Epithelial cell of prostate (primary cell): ENCODE measurements at regions not wholly inside any gene's neighbourhood (a gene's known extent, or its start where the extent isn't known, plus 50 kb on each side); places are given as distances from the start of the nearest gene placed in this dataset.
A peak's percentile ranks its signal among the peaks of the same experiment; 100 is the strongest.
"Not testable (repeated sequence)": the region's sequence is repeated elsewhere in the genome, so short reads cannot be mapped to it uniquely, and the experiment has no call there.

Source experiments
- DNase-seq: peaks from one replicate; pipeline ENCODE4 v3.0.0-alpha.2; 2011; ENCODE audit warnings: low read depth, low spot score
- H3K27ac ChIP-seq: fragments of 450-650 bp; 2 replicates; pipeline ENCODE4 v1.5.1; 2017; ENCODE audit warnings: mild to moderate bottlenecking

GRCh38 chr18:67151366-67151765 is 365.2 kb downstream of the DSEL start:
- H3K27ac ChIP-seq: no peak overlapping the region
- DNase-seq: no peak

GRCh38 chr18:67145586-67146292 is 370.8 kb downstream of the DSEL start:
- DNase-seq: no peak
- no peak overlapping the region for H3K27ac ChIP-seq

GRCh38 chr18:67144329-67144728 is 372.2 kb downstream of the DSEL start:
- DNase-seq: no peak
- H3K27ac ChIP-seq: no peak overlapping the region

- no peak overlapping the region for H3K27ac ChIP-seq
- DNase-seq: no peak
Measured at GRCh38 chr18:67143028-67143427, 373.5 kb downstream of the DSEL start.

- no peak for DNase-seq
- no peak overlapping the region for H3K27ac ChIP-seq
Measured at GRCh38 chr18:67142604-67143003, 373.9 kb downstream of the DSEL start.

- DNase-seq: no peak
- no peak overlapping the region for H3K27ac ChIP-seq
Measured at GRCh38 chr18:67140495-67140894, 376.0 kb downstream of the DSEL start.

GRCh38 chr18:67139899-67140298 is 376.6 kb downstream of the DSEL start:
- H3K27ac ChIP-seq: no peak overlapping the region
- DNase-seq: no peak

GRCh38 chr18:67135981-67136380 is 380.5 kb downstream of the DSEL start:
- DNase-seq: peak; percentile 16
- H3K27ac ChIP-seq: no peak overlapping the region

GRCh38 chr18:67134911-67135310 is 381.6 kb downstream of the DSEL start:
- DNase-seq: no peak
- H3K27ac ChIP-seq: no peak overlapping the region

GRCh38 chr18:67133669-67134068 is 382.9 kb downstream of the DSEL start:
- H3K27ac ChIP-seq: no peak overlapping the region
- DNase-seq: no peak

GRCh38 chr18:67132919-67133318 is 383.6 kb downstream of the DSEL start:
- no peak overlapping the region for H3K27ac ChIP-seq
- DNase-seq: no peak

- peak; percentile 31 for DNase-seq
- no peak overlapping the region for H3K27ac ChIP-seq
Measured at GRCh38 chr18:67131498-67131897, 385.0 kb downstream of the DSEL start.

GRCh38 chr18:67126751-67127150 is 389.8 kb downstream of the DSEL start:
- not testable (repeated sequence) for H3K27ac ChIP-seq, DNase-seq

- DNase-seq: no peak
- no peak overlapping the region for H3K27ac ChIP-seq
Measured at GRCh38 chr18:67123901-67124300, 392.6 kb downstream of the DSEL start.

GRCh38 chr18:67117804-67118203 is 398.7 kb downstream of the DSEL start:
- no peak overlapping the region for H3K27ac ChIP-seq
- DNase-seq: no peak

GRCh38 chr18:67109535-67109934 is 407.0 kb downstream of the DSEL start:
- H3K27ac ChIP-seq: no peak overlapping the region
- DNase-seq: no peak

GRCh38 chr18:67108894-67109293 is 407.6 kb downstream of the DSEL start:
- H3K27ac ChIP-seq: no peak overlapping the region
- DNase-seq: no peak

GRCh38 chr18:67104700-67105284 is 411.7 kb downstream of the DSEL start:
- H3K27ac ChIP-seq: no peak overlapping the region
- DNase-seq: peak; percentile 50

- DNase-seq: no peak
- H3K27ac ChIP-seq: no peak overlapping the region
Measured at GRCh38 chr18:67094123-67094522, 422.4 kb downstream of the DSEL start.

- DNase-seq: no peak
- no peak overlapping the region for H3K27ac ChIP-seq
Measured at GRCh38 chr18:67092141-67092540, 424.4 kb downstream of the DSEL start.

- no peak overlapping the region for H3K27ac ChIP-seq
- no peak for DNase-seq
Measured at GRCh38 chr18:67081482-67082211, 434.9 kb downstream of the DSEL start.
